Effector CD8-positive, alpha-beta T cell (primary cell): ENCODE measurements at regions not wholly inside any gene's neighbourhood (a gene's known extent, or its start where the extent isn't known, plus 50 kb on each side); places are given as distances from the start of the nearest gene placed in this dataset.
"Not testable (repeated sequence)": the region's sequence is repeated elsewhere in the genome, so short reads cannot be mapped to it uniquely, and the experiment has no call there.

Source experiments
- DNase-seq: peaks from one replicate; lab custom pipeline; 2025; lab: John Stamatoyannopoulos, UW

DNA sequence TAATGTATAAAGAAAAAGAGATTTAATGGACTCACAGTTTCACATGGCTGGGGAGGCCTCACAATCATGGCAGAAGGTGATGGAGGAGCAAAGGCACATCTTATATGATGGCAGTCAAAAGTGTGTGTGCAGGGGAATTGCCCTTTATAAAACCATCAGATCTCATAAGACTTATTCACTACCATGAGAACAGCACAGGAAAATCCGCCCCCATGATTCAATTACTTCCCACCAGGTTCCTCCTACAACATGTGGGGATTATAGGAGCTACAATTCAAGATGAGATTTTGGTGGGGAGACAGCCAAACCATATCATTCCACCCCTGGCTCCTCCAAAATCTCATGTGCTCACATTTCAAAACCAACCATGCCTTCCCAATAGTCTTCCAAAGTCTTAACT lies 82.5 kb upstream of the ANKRD1 start:
- DNase-seq, result not testable (repeated sequence)

DNA sequence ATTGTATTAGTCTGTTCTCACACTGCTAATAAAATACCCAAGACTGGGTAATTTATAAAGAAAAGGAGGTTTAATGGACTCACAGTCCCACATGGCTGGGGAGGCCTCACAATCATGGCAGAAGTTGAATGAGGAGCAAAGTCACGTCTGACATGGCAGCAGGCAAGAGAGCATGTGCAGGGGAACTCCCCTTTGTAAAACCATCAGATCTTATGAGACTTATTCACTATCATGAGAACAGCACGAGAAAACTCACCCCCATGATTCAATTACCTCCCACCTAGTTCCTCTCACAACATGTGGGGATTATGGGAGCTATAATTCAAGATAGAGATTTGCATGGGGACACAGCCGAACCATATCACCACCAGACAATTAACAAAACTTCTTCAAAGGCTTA lies 84.4 kb upstream of the ANKRD1 start:
- not testable (repeated sequence) for DNase-seq

DNA sequence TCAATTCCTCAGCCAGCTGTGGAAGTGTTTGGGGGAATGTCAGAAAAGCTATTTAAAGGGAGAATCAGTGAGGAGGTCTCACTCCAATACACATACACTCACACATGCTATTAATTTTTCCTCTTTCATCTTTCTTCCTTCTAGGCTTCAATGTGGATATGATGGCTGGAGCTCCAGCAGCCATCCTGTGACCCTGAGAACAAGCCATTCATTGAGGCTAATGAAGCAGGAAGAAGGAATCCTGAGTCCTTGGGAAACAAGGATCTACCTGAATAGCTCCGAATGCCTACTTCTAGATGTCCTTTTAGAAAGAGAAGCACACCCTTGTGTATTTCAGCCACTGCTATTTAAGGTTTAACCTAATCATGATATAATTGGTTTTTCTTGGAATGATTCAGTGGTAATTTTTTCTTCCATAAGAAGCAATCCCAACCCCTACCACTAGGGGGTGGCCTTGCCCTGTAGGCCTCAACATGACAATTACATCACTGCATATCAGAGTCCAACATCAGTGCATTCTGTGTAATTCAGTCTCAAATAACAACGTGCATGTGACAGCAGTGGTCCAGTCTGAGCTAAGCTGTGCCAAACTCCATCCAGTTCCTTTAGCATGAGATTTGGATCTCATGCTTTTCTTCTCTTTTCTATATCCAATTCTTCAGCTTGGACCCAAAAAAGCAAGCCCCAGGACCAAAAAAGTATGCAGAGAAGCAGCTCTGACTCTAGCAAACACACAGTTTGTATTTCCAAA lies 85.3 kb upstream of the ANKRD1 start:
- DNase-seq, result peak; percentile 36

DNA sequence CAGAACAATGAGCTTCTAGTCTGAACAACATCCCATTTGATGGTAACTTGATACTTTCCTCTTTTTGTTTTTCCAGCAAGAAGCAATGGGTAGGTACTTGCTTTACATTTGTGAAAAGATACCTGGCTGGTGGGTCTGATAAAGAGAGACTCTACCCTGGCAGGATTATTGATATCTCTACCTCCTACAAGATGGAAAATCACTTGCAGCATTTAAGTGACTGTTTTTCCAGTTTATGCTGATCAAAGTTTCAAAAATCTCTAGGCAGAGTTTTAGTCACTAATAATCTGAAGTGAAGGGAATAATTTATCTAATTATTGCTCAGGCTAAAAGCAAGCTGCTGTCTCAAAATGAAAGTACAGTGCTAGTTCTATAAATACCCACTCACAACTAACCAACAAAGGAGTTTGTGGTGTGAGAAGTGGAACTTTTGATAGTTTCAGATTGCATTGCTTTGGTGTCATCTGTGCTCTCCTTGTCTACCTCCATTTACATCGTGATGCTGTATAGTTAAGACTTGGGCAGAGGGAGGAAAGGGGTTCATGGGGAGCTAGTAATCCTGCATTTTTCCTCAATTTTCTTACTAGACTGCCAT lies 86.0 kb upstream of the ANKRD1 start:
- no peak for DNase-seq

DNA sequence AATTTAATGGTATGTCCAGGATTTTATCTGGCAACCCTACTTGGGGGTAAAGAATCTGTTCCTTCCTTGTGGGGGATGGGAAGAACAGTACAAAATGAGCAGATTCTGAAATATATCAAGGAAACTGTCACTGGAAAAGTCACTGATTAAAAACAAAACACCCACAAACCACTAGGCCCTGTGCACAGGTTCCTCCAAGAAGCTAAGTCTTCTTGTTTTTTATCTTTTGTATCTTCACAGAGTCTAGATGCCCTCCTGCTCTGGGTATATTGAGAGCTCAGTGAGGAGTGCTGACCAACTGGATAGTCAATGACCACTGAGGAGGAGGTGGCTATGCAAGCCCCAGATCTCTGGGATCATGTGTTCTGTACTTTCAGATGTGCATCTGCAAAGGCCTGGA lies 86.8 kb upstream of the ANKRD1 start:
- DNase-seq, result no peak

DNA sequence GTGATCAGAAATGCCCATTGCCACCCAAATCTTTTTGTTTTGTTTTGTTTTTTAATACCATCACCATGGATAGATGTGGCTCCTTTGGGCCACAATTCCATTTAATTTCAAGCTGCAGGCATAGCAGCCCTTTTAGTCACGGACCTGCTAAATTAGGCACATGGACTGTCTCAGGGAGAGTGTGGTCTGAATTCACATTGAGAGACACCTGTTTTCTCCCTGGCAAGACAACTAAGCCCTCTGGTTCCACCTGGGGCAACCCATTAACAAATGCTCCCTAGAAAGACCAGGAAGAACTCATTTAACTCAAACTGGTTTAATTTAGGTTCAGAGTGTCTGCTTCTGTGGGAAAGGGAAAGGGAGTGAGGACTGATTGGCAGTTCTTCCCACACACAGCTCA lies 88.2 kb upstream of the ANKRD1 start:
- DNase-seq, result no peak

DNA sequence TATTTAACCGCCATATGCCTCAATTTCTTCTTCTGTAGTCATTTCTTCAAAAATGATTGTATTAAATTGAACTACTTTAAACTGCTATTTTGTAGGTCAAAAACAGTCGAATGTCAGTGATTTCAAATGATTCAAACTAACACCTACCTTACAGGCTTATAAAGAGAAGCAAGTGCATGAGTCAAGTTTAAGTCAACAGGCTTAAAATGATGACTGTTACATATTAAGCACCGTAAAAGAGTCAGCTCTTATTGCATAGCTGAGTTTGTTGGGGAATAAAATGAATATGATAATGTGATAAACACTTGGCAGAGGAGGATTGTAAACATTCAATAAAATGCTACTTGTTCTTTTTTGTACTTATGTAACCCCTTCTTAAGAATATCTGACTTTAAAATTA lies 90.1 kb upstream of the ANKRD1 start:
- DNase-seq, result no peak

DNA sequence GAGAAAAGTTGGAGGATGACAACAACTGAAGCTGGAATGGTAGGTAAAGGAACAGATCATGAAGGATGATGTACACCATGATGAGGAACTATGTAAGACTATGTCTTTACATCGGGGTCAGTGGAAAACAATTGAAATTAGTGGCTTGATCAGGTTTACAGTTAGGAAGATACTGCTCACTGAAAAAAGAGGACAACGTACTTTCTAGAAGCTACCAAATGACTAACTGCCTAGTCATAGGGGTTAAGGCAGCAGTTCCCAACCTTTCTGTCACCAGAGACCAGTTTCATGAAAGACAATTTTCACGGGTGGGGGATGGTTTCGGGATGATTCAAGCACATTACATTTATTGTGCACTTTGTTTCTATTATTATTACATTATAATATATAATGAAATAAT lies 91.6 kb upstream of the ANKRD1 start:
- DNase-seq, result no peak

DNA sequence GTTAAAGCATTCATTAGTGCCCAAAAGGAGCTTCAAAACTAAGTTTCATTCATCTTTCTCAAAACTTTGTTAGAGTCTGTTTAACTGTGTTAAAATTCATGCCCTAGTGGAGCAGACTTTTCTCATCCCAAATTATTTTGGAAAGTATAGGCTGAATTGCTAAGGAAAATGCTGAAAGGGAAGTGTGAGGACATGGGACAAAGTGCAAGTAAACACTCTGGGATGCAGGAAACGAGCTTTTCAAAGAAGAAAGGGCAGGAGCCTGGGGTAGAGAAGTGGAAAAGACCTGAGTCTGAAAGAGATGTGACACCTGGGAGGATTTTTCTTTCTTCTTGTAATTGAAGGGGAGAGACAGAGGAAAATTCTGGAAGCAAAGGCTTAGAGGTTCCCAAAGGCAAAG lies 93.1 kb upstream of the ANKRD1 start:
- DNase-seq, result no peak

DNA sequence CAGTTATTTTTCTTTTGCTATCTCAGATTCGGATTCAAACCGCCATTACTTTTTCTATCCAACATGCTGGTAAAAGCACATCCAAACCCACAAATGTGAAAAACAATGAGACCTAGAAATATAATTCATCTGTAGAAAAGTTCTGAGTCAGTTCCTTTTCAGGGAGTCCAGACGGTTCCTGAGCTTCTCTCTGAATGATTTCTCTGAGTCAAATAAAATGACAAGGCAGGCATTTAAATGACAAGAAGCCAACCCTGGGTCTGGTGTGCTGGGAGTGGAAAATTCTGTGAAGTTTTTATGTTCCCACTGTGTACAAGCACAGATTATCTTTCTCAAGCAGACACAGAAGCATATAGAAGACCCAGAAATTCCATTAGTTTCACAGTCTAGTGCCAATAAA lies 96.3 kb upstream of the ANKRD1 start:
- DNase-seq, result no peak

DNA sequence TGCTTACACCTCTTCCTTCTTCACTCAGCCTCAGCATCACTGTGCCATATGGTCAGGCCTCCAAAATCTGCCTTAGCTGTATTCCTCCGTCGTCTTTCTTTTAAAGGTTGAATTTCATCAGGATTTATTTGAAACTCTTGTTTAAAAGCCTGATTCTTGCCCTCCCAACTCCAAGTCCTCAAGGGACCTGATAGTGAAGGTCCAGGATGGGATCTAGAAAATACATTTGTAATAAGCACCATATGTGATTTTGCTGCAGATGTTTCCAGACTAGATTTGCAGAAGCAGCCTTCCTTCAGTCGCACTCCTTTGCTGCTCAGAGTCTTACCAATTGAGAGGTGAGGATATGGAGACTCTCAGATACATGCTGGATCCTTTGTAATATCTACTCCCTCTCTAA lies 101.0 kb upstream of the ANKRD1 start:
- no peak for DNase-seq

DNA sequence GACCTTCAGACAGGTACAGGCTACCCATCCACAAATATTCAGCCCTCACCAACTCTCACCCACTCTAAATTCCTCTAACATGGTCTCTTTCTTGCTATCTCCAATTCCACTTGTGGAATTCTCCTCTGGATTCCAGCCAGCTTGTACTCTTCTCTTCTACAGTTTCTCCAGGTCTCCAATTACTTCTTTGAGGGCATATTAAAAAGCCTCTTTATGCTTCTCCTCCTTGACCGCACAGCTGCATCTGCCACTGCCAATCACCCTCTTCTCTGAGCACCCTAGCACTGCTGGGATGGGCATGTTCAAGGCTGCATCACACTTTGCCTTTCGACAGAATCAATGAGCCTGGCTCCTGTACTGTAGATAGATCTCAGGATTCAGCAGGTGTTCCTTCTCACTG lies 101.5 kb upstream of the ANKRD1 start:
- DNase-seq, result no peak

DNA sequence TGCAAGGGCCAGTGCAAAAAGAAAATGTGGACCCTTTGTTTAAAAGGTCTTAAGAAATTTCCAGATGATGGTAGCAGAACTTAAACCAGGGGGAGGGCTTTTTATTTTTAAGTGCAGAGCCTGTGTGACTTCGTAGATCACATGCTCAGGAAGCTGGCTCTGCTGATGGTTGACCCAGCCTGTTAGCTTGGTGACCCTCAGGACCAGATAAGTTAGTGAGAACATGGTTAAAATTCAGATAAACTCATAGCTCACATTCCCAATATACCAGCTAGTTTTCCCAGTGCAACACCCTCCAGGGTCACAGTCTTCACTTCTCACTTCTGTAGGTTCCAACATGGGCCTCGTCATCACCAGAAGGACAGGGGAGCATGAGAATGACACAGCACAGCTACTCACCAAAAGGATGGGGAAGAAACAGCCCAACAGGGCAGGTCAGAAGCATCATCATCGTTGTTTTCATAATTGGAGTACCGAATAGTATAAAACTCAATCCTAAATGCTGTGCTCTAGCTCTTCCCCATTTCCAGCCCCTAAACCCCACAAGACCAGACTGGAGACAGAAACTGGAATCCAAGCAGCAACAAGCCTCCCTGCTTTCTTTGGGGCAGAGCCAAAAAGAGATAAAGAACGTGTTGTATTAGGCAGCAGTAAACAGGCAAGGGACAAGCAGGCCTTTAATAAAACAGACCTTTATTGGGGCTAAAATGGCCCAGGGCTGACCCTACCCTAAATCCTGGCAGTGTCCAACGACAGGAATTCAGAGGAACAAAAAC lies 102.2 kb upstream of the ANKRD1 start:
- DNase-seq, result no peak

DNA sequence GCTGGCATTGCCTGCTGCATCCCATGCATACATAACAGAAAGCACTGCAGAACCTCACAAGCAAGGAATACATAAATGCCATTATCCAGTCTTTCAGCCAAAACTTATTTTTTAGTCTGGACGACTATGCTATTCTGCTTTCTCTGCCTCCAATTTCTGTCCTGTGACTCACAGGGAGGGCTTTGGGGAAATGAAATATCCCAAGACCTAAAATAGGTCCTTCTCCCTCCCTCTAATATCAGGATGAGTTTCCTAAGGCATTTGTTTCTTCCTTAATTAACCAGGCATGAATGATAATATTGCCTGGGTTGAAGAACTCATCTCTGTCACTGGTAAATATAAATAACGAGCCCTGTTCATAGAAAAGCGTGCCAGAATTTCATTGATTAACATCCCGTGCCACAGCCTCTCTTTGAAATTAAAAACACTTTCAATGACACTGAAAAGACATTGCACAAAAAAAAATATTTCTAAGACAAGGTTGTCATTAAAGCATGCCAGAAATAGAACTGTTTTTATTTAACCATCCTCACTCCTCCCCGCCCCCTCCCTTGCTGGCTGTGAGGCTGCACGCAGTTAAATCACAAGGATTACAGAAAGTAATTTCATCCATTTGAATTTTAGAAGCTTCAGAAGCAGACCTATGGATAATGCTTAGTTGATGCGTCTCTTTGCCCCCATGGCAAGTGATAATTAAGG lies 103.0 kb upstream of the ANKRD1 start:
- no peak for DNase-seq

DNA sequence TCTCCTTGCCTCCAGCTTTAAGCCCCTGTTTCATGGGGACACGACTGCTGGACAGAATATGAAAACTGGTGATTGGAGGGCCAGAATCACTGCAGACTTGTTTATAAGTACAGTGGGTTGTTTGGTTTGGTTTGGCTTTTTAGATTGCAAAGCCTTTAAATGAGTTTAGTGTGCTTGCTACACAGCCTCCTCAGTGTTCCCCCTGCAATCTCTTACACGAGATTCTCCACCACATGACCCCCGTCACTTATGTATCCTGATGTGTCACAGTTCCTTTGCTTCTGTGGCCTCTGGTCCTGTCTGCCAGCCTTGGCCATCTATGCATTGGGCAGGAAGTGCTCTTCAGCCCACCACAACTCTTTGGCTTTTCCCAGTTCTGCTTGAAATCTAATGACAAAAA lies 103.7 kb upstream of the ANKRD1 start:
- no peak for DNase-seq

DNA sequence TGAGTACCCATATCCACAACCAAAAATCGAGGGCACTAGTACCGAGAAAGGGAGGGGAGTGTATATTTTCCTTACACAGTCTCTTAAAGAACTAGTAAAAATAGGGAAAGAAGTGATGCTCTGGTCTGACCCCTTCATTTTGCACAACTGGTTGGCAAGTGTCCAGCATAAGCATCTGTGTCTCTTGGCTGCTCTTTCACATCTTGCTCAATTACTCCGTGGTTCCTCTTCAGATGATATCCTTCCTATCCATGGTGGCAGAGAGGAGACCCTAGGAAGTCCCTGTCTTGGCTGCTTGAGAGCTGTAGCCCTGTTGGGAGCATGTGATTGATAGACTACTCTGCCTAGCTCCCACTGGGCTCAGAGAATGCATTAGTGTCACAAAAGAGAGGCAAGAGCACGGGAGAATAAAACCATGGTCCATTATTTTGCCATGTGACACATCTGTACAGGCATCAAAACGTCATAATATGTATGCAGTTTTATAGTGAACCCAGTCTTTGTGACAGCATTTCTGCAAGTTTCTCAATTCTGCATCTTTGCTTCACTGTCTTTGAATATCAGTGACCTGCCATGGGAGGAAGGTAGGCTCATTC lies 111.8 kb upstream of the ANKRD1 start:
- DNase-seq, result no peak

DNA sequence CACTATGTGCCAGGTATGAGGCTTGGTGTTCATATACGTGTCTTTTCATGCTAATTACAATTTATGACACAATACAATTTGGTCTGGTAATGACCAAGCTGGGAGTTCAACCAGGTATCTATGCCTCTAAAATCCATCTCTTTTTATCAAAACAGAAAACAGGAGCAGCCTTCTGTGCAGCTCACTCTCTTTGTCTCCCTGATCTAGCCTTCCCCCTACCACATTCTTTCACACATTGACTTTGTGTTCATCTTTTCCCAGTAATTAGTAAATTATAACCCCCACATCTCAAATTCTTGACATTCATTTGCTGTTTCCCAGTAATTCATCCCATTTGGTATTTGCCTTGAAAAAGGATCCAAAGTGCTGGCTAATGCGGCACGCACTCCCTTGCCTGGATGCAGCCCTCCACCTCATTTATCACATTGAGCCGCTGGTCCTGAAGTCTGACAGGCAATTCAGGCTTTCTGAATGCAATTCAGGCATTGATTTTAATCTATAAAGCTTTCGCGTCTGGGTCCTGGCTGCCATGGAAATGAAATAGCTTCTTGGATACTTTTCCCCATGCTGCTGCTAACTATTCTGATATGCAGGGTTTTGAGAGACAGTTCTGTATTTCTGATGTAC lies 112.5 kb upstream of the ANKRD1 start:
- DNase-seq, result no peak

DNA sequence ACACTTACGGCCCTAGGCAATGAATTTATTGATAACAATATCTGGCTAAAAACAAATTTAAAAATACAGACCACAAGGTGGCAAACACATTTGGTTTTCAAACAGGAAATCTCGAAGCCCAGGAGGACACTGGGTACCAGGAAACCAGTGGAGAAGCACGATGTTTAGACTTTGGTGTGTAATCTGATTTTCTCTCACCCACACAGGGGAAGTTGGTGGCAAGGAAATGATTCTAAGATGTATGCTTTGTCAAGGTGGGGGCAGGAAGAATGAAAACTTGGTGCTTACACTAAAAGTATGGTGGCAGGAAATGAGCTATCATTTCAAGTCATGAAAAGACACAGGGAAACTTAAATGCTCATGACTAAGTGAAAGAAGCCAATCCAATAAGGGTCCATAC lies 113.2 kb upstream of the ANKRD1 start:
- DNase-seq, result no peak

DNA sequence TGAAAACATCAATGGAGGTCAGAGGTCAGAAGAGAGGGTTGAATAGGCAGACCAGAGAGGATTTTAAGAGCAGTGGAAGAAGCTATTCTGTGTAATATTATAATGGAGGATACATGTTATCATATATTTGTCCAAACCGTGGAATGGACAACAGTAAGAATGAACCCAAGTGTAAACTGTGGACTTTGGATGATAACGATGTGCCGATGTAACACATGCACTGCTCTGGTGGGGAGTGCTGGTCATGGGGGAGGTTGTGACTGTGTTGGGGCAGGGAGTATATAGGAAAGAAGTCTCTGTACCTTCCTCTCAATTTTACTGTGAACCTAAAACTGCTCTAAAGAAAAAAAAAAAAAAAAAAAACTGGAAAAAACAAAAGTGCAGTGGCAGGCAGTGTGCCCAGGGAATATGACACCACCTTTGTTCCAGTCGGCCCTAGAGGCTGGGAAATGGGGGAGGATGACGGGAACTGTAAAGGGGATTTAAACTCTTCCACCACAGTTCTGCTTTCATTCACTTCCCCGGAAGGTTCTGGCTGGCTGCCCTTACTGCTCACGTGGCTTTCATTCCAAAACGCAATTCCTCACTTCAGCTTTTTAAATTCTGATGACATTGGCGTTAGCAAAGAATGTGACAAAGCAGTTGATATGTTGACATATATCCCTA lies 113.7 kb upstream of the ANKRD1 start:
- no peak for DNase-seq

DNA sequence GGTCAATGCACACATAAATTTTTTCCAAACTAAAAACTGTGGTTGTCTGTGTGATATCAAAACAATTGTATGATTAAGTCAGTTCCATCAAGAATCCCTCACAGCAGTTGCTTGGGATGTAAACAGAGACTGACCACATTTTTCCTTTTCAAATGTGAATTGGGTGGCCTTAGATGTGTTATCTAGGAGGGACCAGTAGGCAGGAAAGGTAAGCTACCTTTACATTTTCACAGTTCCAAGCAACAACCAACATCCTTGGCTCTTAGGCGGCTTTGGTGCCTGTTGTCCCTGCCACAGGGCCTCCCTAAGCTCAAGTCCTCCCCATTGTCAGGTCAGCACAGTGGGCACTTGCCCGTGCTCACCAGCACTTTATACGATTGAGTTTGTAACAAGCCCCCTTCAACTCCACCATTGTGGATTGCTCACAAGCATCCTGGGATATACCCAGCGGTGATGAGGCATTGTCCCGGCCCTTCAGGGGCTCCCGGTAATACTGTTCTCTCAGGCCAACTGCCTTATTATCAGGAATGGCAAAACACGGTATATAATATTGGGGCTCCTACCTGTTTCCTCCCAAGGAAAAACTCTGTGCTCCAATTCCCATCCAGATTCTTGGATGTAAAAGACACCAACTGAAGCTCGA lies 114.9 kb upstream of the ANKRD1 start:
- no peak for DNase-seq
